DND-41 (cell line): ENCODE measurements at regions not wholly inside any gene's neighbourhood (a gene's known extent, or its start where the extent isn't known, plus 50 kb on each side); places are given as distances from the start of the nearest gene placed in this dataset.

ENCODE experiments used
- ATAC-seq: fragments of 200-7000 bp; cut with Tn5 transposase; 3 replicates; pipeline ENCODE4 v1.9.1; 2021; ENCODE audit warnings: low read depth; ENCODE audit not compliant: insufficient read depth
- DNase-seq: peaks from one replicate; pipeline ENCODE4 v3.0.0-alpha.2; 2020
- H2AFZ ChIP-seq: 2 replicates; pipeline ENCODE4 v1.6.0; 2012; ENCODE audit warnings: low read depth, low read length
- H3K27ac ChIP-seq: 2 replicates; pipeline ENCODE4 v1.5.1; 2012; ENCODE audit warnings: low read length, inconsistent platforms
- H3K27me3 ChIP-seq: fragments of 200-600 bp; sonication (generic); 2 replicates; pipeline ENCODE4 v1.6.0; 2012; ENCODE audit warnings: low read length, mild to moderate bottlenecking, inconsistent platforms; ENCODE audit not compliant: insufficient read depth, poor library complexity
- H3K36me3 ChIP-seq: 2 replicates; pipeline ENCODE4 v1.5.1; 2012; ENCODE audit warnings: low read length, inconsistent platforms; ENCODE audit not compliant: insufficient read depth
- H3K4me1 ChIP-seq: 2 replicates; pipeline ENCODE4 v1.5.1; 2012; ENCODE audit warnings: mild to moderate bottlenecking, low read length; ENCODE audit not compliant: insufficient read depth
- H3K4me2 ChIP-seq: 2 replicates; pipeline ENCODE4 v1.6.0; 2012; ENCODE audit warnings: mild to moderate bottlenecking, moderate library complexity, low read length, inconsistent platforms; ENCODE audit not compliant: insufficient read depth
- H3K4me3 ChIP-seq, 2 experiments: fragments of 200-600 bp in 1 of 2; shearing (Covaris generic) in 1 of 2; 2 replicates each; pipeline ENCODE4 v1.5.1; 2012 to 2016; ENCODE audit warnings: inconsistent platforms in 2 of 2, low read length in 2 of 2, mild to moderate bottlenecking in 2 of 2, low read depth in 1 of 2, moderate library complexity in 1 of 2
- H3K79me2 ChIP-seq: 2 replicates; pipeline ENCODE4 v1.6.0; 2012; ENCODE audit warnings: low read length, inconsistent platforms; ENCODE audit not compliant: insufficient read depth
- H3K9ac ChIP-seq: 2 replicates; pipeline ENCODE4 v1.6.0; 2012; ENCODE audit warnings: low read depth, mild to moderate bottlenecking, inconsistent platforms, low read length, moderate library complexity
- H3K9me3 ChIP-seq: 2 replicates; pipeline ENCODE4 v1.5.1; 2012; ENCODE audit warnings: low read length, moderate library complexity, mild to moderate bottlenecking, inconsistent platforms; ENCODE audit not compliant: insufficient read depth, severe bottlenecking
- H4K20me1 ChIP-seq: 2 replicates; pipeline ENCODE4 v1.6.0; 2012; ENCODE audit warnings: low read length; ENCODE audit not compliant: insufficient read depth
- CTCF ChIP-seq: IDR thresholded peaks from 2 replicates; pipeline ENCODE4 v1.5.1; 2012; ENCODE audit warnings: borderline replicate concordance, low read length, moderate library complexity, mild to moderate bottlenecking; ENCODE audit not compliant: poor library complexity, severe bottlenecking; ENCODE audit errors: extremely low read depth
- EZH2 ChIP-seq: IDR thresholded peaks from 3 replicates; pipeline ENCODE4 v1.6.1; 2012; ENCODE audit warnings: borderline replicate concordance, low read depth, mild to moderate bottlenecking, moderate library complexity, low read length, inconsistent platforms; ENCODE audit not compliant: severe bottlenecking

GRCh38 chr7:156438011-156438410 lies 202.6 kb upstream of the RNF32 start:
- H3K4me3 ChIP-seq = no peak overlapping the region
- H3K4me2 ChIP-seq = no peak overlapping the region
- ATAC-seq = no peak
- H3K79me2 ChIP-seq = no peaks in the 10 kb centered on the region
- no peaks in the 10 kb centered on the region for H3K36me3 ChIP-seq
- no peaks in the 10 kb centered on the region for H3K9me3 ChIP-seq
- no peak overlapping the region for H3K9ac ChIP-seq
- DNase-seq = no peak
- no peaks in the 10 kb centered on the region for H3K27me3 ChIP-seq
- H2AFZ ChIP-seq = no peak overlapping the region
- H4K20me1 ChIP-seq = no peaks in the 10 kb centered on the region
- no peaks in the 10 kb centered on the region for H3K4me1 ChIP-seq
- TF ChIP-seq EZH2 (no peak), CTCF (no peak)
- H3K27ac ChIP-seq = no peak overlapping the region

DNA sequence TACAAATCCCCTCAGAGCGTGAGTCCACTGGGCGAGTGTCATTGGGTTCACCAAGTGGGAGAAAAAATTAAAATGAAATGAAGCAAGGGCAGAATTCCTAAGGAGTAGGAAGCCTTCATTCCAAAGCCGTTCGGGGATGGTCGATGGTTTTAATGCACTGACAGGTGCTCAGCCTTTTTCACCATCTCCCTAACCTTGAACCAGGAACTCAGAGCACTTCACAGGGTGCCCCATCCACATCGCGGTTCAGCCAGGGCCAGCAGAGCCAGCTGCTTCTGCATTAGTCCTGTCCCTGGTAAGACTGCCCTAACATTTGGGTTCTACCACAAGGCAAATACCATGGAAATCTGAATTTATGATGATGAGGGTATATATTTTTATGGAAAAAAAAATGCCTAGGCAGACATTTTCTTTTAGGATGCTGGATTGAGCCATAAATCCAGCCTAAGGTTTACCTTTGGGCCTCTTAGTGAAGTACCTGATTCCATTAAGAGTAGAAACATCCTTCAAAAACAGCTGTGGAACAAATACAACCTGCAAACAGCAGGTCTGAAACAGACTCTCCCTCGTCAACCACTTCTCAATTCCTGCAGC lies 203.5 kb upstream of the RNF32 start:
- Histone ChIP-seq H3K4me3 (no peak overlapping the region), H3K9ac (no peak overlapping the region), H3K79me2 (no peaks in the 10 kb centered on the region), H3K4me2 (no peak overlapping the region), H4K20me1 (no peaks in the 10 kb centered on the region), H3K36me3 (no peaks in the 10 kb centered on the region), H3K9me3 (no peaks in the 10 kb centered on the region), H3K27me3 (no peaks in the 10 kb centered on the region), H2AFZ (no peak overlapping the region), H3K4me1 (no peaks in the 10 kb centered on the region), H3K27ac (no peak overlapping the region)
- DNase-seq (no peak), ATAC-seq (no peak)
- TF ChIP-seq CTCF = no peak
- TF ChIP-seq EZH2 = no peak

DNA sequence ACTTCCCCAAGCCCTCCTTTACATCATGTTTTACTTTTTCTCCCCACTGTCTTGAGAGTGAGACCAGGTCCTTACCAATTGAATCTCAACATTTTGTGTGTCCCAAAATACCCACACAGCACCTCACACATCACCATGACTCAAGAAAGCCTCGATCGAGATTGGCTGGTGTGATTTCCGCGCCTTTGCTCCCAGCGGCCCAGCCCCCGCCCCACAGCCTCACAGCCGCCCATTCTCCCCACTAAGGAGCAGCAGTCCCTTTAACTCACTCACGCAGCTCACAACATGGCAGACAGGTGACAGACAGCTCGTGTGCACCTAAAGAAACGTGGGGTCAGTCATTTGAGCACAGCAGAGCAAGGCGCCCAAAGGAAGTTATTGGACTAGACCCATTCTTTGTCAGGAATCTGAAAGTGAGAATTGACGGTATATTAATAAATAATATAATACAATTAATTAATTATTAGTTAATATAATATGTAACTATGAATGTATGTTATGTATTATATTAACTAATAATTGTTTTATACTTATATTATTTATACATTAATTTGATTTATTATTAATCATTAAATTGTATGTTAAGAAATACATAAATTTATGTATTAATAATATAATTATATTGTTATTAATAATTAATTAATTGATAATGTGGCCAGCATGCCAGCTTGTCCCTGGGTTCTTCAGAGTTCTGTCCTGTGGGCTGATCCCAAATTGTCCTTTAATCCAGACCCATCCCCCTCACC lies 204.9 kb upstream of the RNF32 start:
- H3K27ac ChIP-seq = no peak overlapping the region
- no peaks in the 10 kb centered on the region for H3K36me3 ChIP-seq
- H2AFZ ChIP-seq = no peak overlapping the region
- H3K9ac ChIP-seq = no peak overlapping the region
- H3K4me3 ChIP-seq = no peak overlapping the region
- no peaks in the 10 kb centered on the region for H3K79me2 ChIP-seq
- no peak for TF ChIP-seq CTCF
- no peak for TF ChIP-seq EZH2
- H3K4me2 ChIP-seq = no peak overlapping the region
- no peaks in the 10 kb centered on the region for H3K27me3 ChIP-seq
- no peak for DNase-seq
- H3K4me1 ChIP-seq = no peaks in the 10 kb centered on the region
- ATAC-seq = no peak
- H3K9me3 ChIP-seq = no peaks in the 10 kb centered on the region
- no peaks in the 10 kb centered on the region for H4K20me1 ChIP-seq
